Fibroblast of lung (primary cell): ENCODE measurements at regions not wholly inside any gene's neighbourhood (a gene's known extent, or its start where the extent isn't known, plus 50 kb on each side); places are given as distances from the start of the nearest gene placed in this dataset.

Experiments used
- EZH2 ChIP-seq: IDR thresholded peaks from 2 replicates; pipeline ENCODE4 v1.5.1; 2012; ENCODE audit warnings: low read length, control low read depth, mild to moderate bottlenecking; ENCODE audit errors: missing control alignments
- TF ChIP-seq, protein P1 (sequence below), 2 donors: IDR thresholded peaks in 1 of 2; conservative IDR thresholded peaks in 1 of 2; 1 replicate in 1 of 2; 2 replicates in 1 of 2; pipeline ENCODE4 v1.5.1; 2011 to 2012; ENCODE audit warnings: low read length in 2 of 2, control low read depth in 1 of 2, inconsistent platforms in 1 of 2, low read depth in 1 of 2, mild to moderate bottlenecking in 1 of 2

DNA sequence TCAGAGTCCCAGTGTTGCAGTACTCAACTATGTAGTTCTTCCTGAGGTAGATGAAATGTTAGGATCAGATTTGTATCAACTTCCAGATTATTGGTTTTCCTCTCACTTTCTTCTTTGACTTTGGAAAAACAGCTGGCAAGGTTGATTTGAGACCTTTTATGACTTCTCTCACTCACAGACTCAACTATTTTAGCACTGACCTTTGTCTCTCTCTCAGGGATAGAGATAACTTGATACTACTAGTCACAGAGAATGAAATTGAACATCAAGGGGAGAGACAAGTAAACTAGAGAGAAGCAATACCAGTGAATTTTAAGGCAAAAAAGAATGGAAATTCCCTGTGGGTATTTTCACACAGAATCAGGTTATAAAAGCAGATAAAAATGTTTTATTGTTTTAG lies 159.7 kb upstream of the B3GALT2 start:
- TF ChIP-seq, protein P1, sequence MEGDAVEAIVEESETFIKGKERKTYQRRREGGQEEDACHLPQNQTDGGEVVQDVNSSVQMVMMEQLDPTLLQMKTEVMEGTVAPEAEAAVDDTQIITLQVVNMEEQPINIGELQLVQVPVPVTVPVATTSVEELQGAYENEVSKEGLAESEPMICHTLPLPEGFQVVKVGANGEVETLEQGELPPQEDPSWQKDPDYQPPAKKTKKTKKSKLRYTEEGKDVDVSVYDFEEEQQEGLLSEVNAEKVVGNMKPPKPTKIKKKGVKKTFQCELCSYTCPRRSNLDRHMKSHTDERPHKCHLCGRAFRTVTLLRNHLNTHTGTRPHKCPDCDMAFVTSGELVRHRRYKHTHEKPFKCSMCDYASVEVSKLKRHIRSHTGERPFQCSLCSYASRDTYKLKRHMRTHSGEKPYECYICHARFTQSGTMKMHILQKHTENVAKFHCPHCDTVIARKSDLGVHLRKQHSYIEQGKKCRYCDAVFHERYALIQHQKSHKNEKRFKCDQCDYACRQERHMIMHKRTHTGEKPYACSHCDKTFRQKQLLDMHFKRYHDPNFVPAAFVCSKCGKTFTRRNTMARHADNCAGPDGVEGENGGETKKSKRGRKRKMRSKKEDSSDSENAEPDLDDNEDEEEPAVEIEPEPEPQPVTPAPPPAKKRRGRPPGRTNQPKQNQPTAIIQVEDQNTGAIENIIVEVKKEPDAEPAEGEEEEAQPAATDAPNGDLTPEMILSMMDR (conservative IDR thresholded peaks at IDR 0.05 in 1 of 2, IDR thresholded peaks at IDR 0.05 in 1 of 2; ENCODE audit: low read depth in 1 of 2, low read length in 2 of 2): no peak
- no peak for TF ChIP-seq EZH2
